Prostate gland (tissue), 2 donors: ENCODE measurements at regions not wholly inside any gene's neighbourhood (a gene's known extent, or its start where the extent isn't known, plus 50 kb on each side); places are given as distances from the start of the nearest gene placed in this dataset.

ENCODE experiments used
- CTCF ChIP-seq, 4 experiments: fragments of 200-600 bp in 2 of 4; fragments of 450-650 bp in 2 of 4; sonication (generic) in 2 of 4; IDR thresholded peaks; 1 replicate in 3 of 4; 2 replicates in 1 of 4; pipeline ENCODE4 v1.5.1; 2016 to 2019; ENCODE audit warnings: antibody characterized with exemption in 4 of 4, mild to moderate bottlenecking in 2 of 4, moderate library complexity in 2 of 4
- POLR2A ChIP-seq: fragments of 450-650 bp; IDR thresholded peaks from one replicate; pipeline ENCODE4 v1.6.1; 2016; ENCODE audit warnings: antibody characterized with exemption, mild to moderate bottlenecking

- TF ChIP-seq CTCF (IDR thresholded peaks at IDR 0.05) (no peak), POLR2A (no peak)
Observed at GRCh38 chr7:42993038-42993437, 60.9 kb downstream of the MRPL32 start.
